ENCODE measurements at regions not wholly inside any gene's neighbourhood (a gene's known extent, or its start where the extent isn't known, plus 50 kb on each side); places are given as distances from the start of the nearest gene placed in this dataset.

- no peaks in the 10 kb centered on the region for H3K4me1 ChIP-seq (ENCODE audit: insufficient read depth, low read length)
- no peak overlapping the region for H3K9ac ChIP-seq (ENCODE audit: low read depth, low read length)
- no peaks in the 10 kb centered on the region for H3K9me3 ChIP-seq (ENCODE audit: control insufficient read depth, insufficient read depth, low read length)
- H3K36me3 ChIP-seq (ENCODE audit: insufficient read depth, low read length) = no peaks in the 10 kb centered on the region
These were observed 498.9 kb downstream of the ADGRL2 start for GRCh38 chr1:82299656-82300055.

- Histone ChIP-seq H3K9ac (ENCODE audit: low read depth, low read length) (no peak overlapping the region), H3K9me3 (ENCODE audit: control insufficient read depth, insufficient read depth, low read length) (no peaks in the 10 kb centered on the region), H3K4me1 (ENCODE audit: insufficient read depth, low read length) (no peaks in the 10 kb centered on the region), H3K36me3 (ENCODE audit: insufficient read depth, low read length) (no peaks in the 10 kb centered on the region)
These were observed 498.3 kb downstream of the ADGRL2 start for GRCh38 chr1:82299056-82299455.

- Histone ChIP-seq H3K4me1 (ENCODE audit: insufficient read depth, low read length) (no peaks in the 10 kb centered on the region), H3K9ac (ENCODE audit: low read depth, low read length) (no peak overlapping the region)
These were observed 496.6 kb downstream of the ADGRL2 start for GRCh38 chr1:82297139-82297896.

GRCh38 chr1:82287556-82287955 is 486.8 kb downstream of the ADGRL2 start:
- no peaks in the 10 kb centered on the region for H3K4me1 ChIP-seq (ENCODE audit: insufficient read depth, low read length)
- no peaks in the 10 kb centered on the region for H3K9me3 ChIP-seq (ENCODE audit: control insufficient read depth, insufficient read depth, low read length)
- H3K36me3 ChIP-seq (ENCODE audit: insufficient read depth, low read length) = no peaks in the 10 kb centered on the region
- H3K9ac ChIP-seq (ENCODE audit: low read depth, low read length) = no peak overlapping the region

More at GRCh38 chr1:82297139-82297896, 496.6 kb downstream of the ADGRL2 start:
- no peaks in the 10 kb centered on the region for H3K9me3 ChIP-seq (ENCODE audit: control insufficient read depth, insufficient read depth, low read length)
- H3K36me3 ChIP-seq (ENCODE audit: insufficient read depth, low read length) = no peaks in the 10 kb centered on the region

GRCh38 chr1:82284213-82284612 is 483.5 kb downstream of the ADGRL2 start:
- H3K9ac ChIP-seq (ENCODE audit: low read depth, low read length) = no peak overlapping the region
- H3K36me3 ChIP-seq (ENCODE audit: insufficient read depth, low read length) = no peaks in the 10 kb centered on the region
- H3K9me3 ChIP-seq (ENCODE audit: control insufficient read depth, insufficient read depth, low read length) = no peaks in the 10 kb centered on the region
- no peaks in the 10 kb centered on the region for H3K4me1 ChIP-seq (ENCODE audit: insufficient read depth, low read length)

- no peaks in the 10 kb centered on the region for H3K9me3 ChIP-seq (ENCODE audit: control insufficient read depth, insufficient read depth, low read length)
- no peaks in the 10 kb centered on the region for H3K36me3 ChIP-seq (ENCODE audit: insufficient read depth, low read length)
- no peak overlapping the region for H3K9ac ChIP-seq (ENCODE audit: low read depth, low read length)
- no peaks in the 10 kb centered on the region for H3K4me1 ChIP-seq (ENCODE audit: insufficient read depth, low read length)
These were observed 478.5 kb downstream of the ADGRL2 start for GRCh38 chr1:82279241-82279640.

GRCh38 chr1:82273816-82274215 is 473.1 kb downstream of the ADGRL2 start:
- Histone ChIP-seq H3K4me1 (ENCODE audit: insufficient read depth, low read length) (0 out of 2 replicates have a peak, but pooled peaks cover 4% of the 10 kb centered on the region), H3K36me3 (ENCODE audit: insufficient read depth, low read length) (no peaks in the 10 kb centered on the region), H3K9ac (ENCODE audit: low read depth, low read length) (no peak overlapping the region), H3K9me3 (ENCODE audit: control insufficient read depth, insufficient read depth, low read length) (no peaks in the 10 kb centered on the region)

GRCh38 chr1:82269431-82269830 is 468.7 kb downstream of the ADGRL2 start:
- no peaks in the 10 kb centered on the region for H3K36me3 ChIP-seq (ENCODE audit: insufficient read depth, low read length)
- H3K9ac ChIP-seq (ENCODE audit: low read depth, low read length) = no peak overlapping the region
- H3K9me3 ChIP-seq (ENCODE audit: control insufficient read depth, insufficient read depth, low read length) = no peaks in the 10 kb centered on the region
- 0 out of 2 replicates have a peak, but pooled peaks cover 4% of the 10 kb centered on the region for H3K4me1 ChIP-seq (ENCODE audit: insufficient read depth, low read length)

GRCh38 chr1:82268826-82269225 is 468.1 kb downstream of the ADGRL2 start:
- no peaks in the 10 kb centered on the region for H3K9me3 ChIP-seq (ENCODE audit: control insufficient read depth, insufficient read depth, low read length)
- no peak overlapping the region for H3K9ac ChIP-seq (ENCODE audit: low read depth, low read length)

GRCh38 chr1:82266351-82266750 is 465.6 kb downstream of the ADGRL2 start:
- H3K9me3 ChIP-seq (ENCODE audit: control insufficient read depth, insufficient read depth, low read length) = no peaks in the 10 kb centered on the region
- H3K9ac ChIP-seq (ENCODE audit: low read depth, low read length) = no peak overlapping the region
- H3K36me3 ChIP-seq (ENCODE audit: insufficient read depth, low read length) = no peaks in the 10 kb centered on the region
- H3K4me1 ChIP-seq (ENCODE audit: insufficient read depth, low read length) = 0 out of 2 replicates have a peak, but pooled peaks cover 4% of the 10 kb centered on the region

More at GRCh38 chr1:82268826-82269225, 468.1 kb downstream of the ADGRL2 start:
- no peaks in the 10 kb centered on the region for H3K36me3 ChIP-seq (ENCODE audit: insufficient read depth, low read length)
- 0 out of 2 replicates have a peak, but pooled peaks cover 4% of the 10 kb centered on the region for H3K4me1 ChIP-seq (ENCODE audit: insufficient read depth, low read length)

GRCh38 chr1:82265436-82265835 is 464.7 kb downstream of the ADGRL2 start:
- H3K9ac ChIP-seq (ENCODE audit: low read depth, low read length) = no peak overlapping the region
- no peaks in the 10 kb centered on the region for H3K9me3 ChIP-seq (ENCODE audit: control insufficient read depth, insufficient read depth, low read length)
- no peaks in the 10 kb centered on the region for H3K36me3 ChIP-seq (ENCODE audit: insufficient read depth, low read length)
- 0 out of 2 replicates have a peak, but pooled peaks cover 4% of the 10 kb centered on the region for H3K4me1 ChIP-seq (ENCODE audit: insufficient read depth, low read length)

GRCh38 chr1:82264802-82265201 is 464.1 kb downstream of the ADGRL2 start:
- 0 out of 2 replicates have a peak, but pooled peaks cover 4% of the 10 kb centered on the region for H3K4me1 ChIP-seq (ENCODE audit: insufficient read depth, low read length)
- H3K36me3 ChIP-seq (ENCODE audit: insufficient read depth, low read length) = no peaks in the 10 kb centered on the region
- H3K9ac ChIP-seq (ENCODE audit: low read depth, low read length) = no peak overlapping the region
- H3K9me3 ChIP-seq (ENCODE audit: control insufficient read depth, insufficient read depth, low read length) = no peaks in the 10 kb centered on the region

- Histone ChIP-seq H3K9me3 (ENCODE audit: control insufficient read depth, insufficient read depth, low read length) (no peaks in the 10 kb centered on the region), H3K9ac (ENCODE audit: low read depth, low read length) (no peak overlapping the region), H3K4me1 (ENCODE audit: insufficient read depth, low read length) (no peaks in the 10 kb centered on the region), H3K36me3 (ENCODE audit: insufficient read depth, low read length) (no peaks in the 10 kb centered on the region)
These were observed 462.7 kb downstream of the ADGRL2 start for GRCh38 chr1:82263396-82263795.

GRCh38 chr1:82260666-82261065 is 459.9 kb downstream of the ADGRL2 start:
- H3K36me3 ChIP-seq (ENCODE audit: insufficient read depth, low read length) = no peaks in the 10 kb centered on the region
- H3K9me3 ChIP-seq (ENCODE audit: control insufficient read depth, insufficient read depth, low read length) = no peaks in the 10 kb centered on the region
- no peaks in the 10 kb centered on the region for H3K4me1 ChIP-seq (ENCODE audit: insufficient read depth, low read length)
- H3K9ac ChIP-seq (ENCODE audit: low read depth, low read length) = no peak overlapping the region

GRCh38 chr1:82260051-82260450 is 459.3 kb downstream of the ADGRL2 start:
- Histone ChIP-seq H3K4me1 (ENCODE audit: insufficient read depth, low read length) (no peaks in the 10 kb centered on the region), H3K9ac (ENCODE audit: low read depth, low read length) (no peak overlapping the region), H3K9me3 (ENCODE audit: control insufficient read depth, insufficient read depth, low read length) (no peaks in the 10 kb centered on the region), H3K36me3 (ENCODE audit: insufficient read depth, low read length) (no peaks in the 10 kb centered on the region)

All from ES-I3 (cell line).